ENCODE measurements at regions not wholly inside any gene's neighbourhood (a gene's known extent, or its start where the extent isn't known, plus 50 kb on each side); places are given as distances from the start of the nearest gene placed in this dataset.
A peak's percentile ranks its signal among the peaks of the same experiment; 100 is the strongest.
"Not testable (repeated sequence)": the region's sequence is repeated elsewhere in the genome, so short reads cannot be mapped to it uniquely, and the experiment has no call there.

GRCh38 chr3:152662157-152662556, 172.8 kb upstream of the P2RY1 start:
- no peak for DNase-seq (ENCODE audit: low spot score)

- DNase-seq (ENCODE audit: low spot score), result no peak
Observed at GRCh38 chr3:152664766-152665165, 170.2 kb upstream of the P2RY1 start.

- DNase-seq (ENCODE audit: low spot score), result no peak
Observed at GRCh38 chr3:152667267-152667666, 167.7 kb upstream of the P2RY1 start.

- no peak for DNase-seq (ENCODE audit: low spot score)
Observed at GRCh38 chr3:152669560-152669959, 165.4 kb upstream of the P2RY1 start.

GRCh38 chr3:152671446-152672319, 163.2 kb upstream of the P2RY1 start:
- no peak for DNase-seq (ENCODE audit: low spot score)

GRCh38 chr3:152672320-152672649, 162.6 kb upstream of the P2RY1 start:
- no peak for DNase-seq (ENCODE audit: low spot score)

- no peak for DNase-seq (ENCODE audit: low spot score)
Observed at GRCh38 chr3:152676810-152677379, 158.0 kb upstream of the P2RY1 start.

- DNase-seq (ENCODE audit: low spot score), result no peak
Observed at GRCh38 chr3:152677491-152677890, 157.4 kb upstream of the P2RY1 start.

- DNase-seq (ENCODE audit: low spot score), result no peak
Observed at GRCh38 chr3:152682477-152682876, 152.5 kb upstream of the P2RY1 start.

- no peak for DNase-seq (ENCODE audit: low spot score)
Observed at GRCh38 chr3:152683521-152683999, 151.4 kb upstream of the P2RY1 start.

- DNase-seq (ENCODE audit: low spot score), result no peak
Observed at GRCh38 chr3:152684279-152684678, 150.7 kb upstream of the P2RY1 start.

- DNase-seq (ENCODE audit: low spot score), result no peak
Observed at GRCh38 chr3:152688313-152688712, 146.6 kb upstream of the P2RY1 start.

- not testable (repeated sequence) for DNase-seq (ENCODE audit: low spot score)
Observed at GRCh38 chr3:152692326-152692725, 142.6 kb upstream of the P2RY1 start.

- DNase-seq (ENCODE audit: low spot score), result not testable (repeated sequence)
Observed at GRCh38 chr3:152693521-152694250, 141.2 kb upstream of the P2RY1 start.

GRCh38 chr3:152695840-152696239, 139.1 kb upstream of the P2RY1 start:
- no peak for DNase-seq (ENCODE audit: low spot score)

GRCh38 chr3:152696962-152697361, 138.0 kb upstream of the P2RY1 start:
- DNase-seq (ENCODE audit: low spot score), result no peak

GRCh38 chr3:152703245-152703890, 131.6 kb upstream of the P2RY1 start:
- DNase-seq (ENCODE audit: low spot score), result no peak

GRCh38 chr3:152706991-152707713, 127.8 kb upstream of the P2RY1 start:
- no peak for DNase-seq (ENCODE audit: low spot score)

- no peak for DNase-seq (ENCODE audit: low spot score)
Observed at GRCh38 chr3:152709659-152710058, 125.3 kb upstream of the P2RY1 start.

GRCh38 chr3:152710549-152710948, 124.4 kb upstream of the P2RY1 start:
- no peak for DNase-seq (ENCODE audit: low spot score)

GRCh38 chr3:152713989-152714388, 120.9 kb upstream of the P2RY1 start:
- peak; percentile 32 for DNase-seq (ENCODE audit: low spot score)

Measured in HT-29 (cell line).